ENCODE measurements at regions not wholly inside any gene's neighbourhood (a gene's known extent, or its start where the extent isn't known, plus 50 kb on each side); places are given as distances from the start of the nearest gene placed in this dataset.
A peak's percentile ranks its signal among the peaks of the same experiment; 100 is the strongest.
"Not testable (repeated sequence)": the region's sequence is repeated elsewhere in the genome, so short reads cannot be mapped to it uniquely, and the experiment has no call there.

GRCh38 chr17:71516149-71516548 is 604.7 kb upstream of the SOX9 start:
- peak; percentile 79 for DNase-seq

GRCh38 chr17:71519285-71519684 is 601.5 kb upstream of the SOX9 start:
- DNase-seq, result no peak

GRCh38 chr17:71521724-71522123 is 599.1 kb upstream of the SOX9 start:
- DNase-seq, result no peak

- no peak for DNase-seq
These were observed 598.4 kb upstream of the SOX9 start for GRCh38 chr17:71522383-71522782.

GRCh38 chr17:71527311-71527710 is 593.5 kb upstream of the SOX9 start:
- DNase-seq, result no peak

- no peak for DNase-seq
These were observed 592.6 kb upstream of the SOX9 start for GRCh38 chr17:71528210-71528609.

DNA sequence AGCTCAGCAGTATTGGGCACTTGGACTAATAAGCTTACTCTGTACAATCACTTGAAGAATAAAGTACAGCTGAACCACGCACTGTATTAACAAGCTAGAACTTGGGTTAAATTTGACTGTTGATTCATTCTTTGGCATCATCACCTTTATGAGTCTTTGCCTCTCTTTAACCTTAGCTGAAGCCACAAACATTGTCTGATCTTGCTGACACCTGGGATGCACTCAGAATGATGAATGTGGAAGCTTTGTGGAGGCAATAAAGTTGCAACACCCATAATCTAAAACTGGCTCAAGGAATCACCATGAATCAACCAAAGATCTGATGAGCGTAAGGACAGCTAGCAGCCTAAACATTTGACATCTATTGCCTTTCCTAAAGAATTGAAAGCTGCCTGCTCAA is 590.6 kb upstream of the SOX9 start:
- no peak for DNase-seq

DNA sequence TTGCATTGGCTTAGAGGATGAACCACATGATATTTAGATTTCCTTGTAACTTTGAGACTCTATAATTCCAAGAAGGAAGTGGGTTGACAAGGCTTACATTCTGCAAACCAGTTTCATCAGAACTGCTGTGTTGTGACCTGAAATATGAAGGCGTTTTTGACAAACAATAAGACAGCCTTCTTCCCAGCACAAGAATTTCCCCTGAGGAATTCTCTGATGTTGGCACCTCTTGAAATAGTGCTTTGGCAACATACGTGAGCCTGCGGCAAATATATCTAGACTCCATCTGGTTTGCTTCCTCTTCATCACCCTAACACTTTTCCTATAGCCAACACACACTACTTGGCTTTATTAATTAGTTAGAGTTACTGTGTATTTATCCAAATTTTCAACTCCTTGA is 585.5 kb upstream of the SOX9 start:
- DNase-seq, result no peak

- no peak for DNase-seq
These were observed 574.4 kb upstream of the SOX9 start for GRCh38 chr17:71546419-71546818.

- no peak for DNase-seq
These were observed 572.9 kb upstream of the SOX9 start for GRCh38 chr17:71547904-71548303.

DNA sequence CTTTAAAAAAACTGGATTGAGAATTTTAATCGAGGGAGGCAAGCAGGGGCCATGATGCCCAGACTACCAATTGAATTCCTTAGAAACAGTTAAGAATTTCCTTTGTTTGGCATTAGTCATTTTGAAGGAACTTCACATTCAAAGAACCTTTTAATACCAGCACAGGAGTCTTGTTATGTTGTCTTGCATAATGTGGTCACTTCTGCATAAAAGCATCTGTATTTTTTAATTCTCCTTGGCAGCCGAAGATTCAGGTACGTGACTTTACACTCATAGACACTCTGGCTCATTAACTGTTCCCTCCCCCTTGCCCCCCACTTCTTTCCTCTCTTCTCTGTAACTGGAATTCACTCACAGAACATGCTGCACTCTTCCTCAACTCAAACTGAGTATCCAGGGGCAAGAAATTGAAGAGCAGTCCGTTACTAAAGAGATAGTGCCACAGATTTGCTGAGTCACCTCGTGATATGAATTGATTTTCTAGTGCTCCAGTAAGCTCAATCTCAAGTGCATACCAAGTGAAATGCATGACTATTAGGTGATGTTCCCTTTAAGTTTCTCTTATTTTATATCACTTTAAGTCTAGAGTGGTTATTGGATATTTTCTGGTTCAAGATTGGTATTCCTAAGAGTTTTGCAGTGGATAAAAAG is 572.2 kb upstream of the SOX9 start:
- no peak for DNase-seq

DNA sequence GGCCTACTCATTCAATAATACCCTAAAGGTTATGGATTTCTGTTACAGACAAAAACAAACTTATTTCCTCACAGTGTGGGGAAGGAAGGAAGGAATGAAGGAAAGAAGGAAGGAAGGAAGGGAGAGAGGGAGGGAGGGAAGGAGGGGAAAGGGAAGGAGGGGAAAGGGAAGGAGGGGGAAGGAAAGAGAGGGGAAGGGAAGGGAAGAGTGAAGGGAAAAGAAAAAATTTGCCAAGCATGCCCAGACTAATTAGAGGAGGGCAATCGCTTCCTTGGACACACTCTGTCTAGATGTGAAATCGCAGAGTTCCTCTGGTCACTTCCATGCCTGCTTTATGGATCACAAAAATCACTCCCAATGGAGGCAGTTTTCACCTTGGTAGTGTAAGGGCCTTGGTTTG is 570.1 kb upstream of the SOX9 start:
- DNase-seq, result no peak

DNA sequence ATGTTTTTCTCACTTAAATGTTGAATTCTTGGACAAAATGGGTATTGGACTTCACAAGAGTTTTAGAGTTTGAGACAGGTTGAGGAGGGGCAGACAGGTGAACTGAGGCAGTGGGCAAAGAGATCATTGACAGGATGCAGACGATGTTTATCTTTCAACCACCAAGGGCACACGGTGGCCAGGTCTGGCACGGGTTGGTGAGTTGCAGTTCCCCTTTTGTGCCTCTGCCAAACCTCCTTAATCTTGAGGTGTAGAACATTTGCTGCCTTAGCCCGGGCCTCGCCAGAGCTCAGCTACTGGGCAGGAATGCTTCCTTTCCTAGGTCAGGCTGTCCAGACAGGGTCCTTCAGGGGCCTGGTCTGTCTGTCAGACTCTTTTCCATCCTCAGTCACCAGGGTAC is 567.4 kb upstream of the SOX9 start:
- DNase-seq, result no peak

GRCh38 chr17:71558901-71559300 is 561.9 kb upstream of the SOX9 start:
- no peak for DNase-seq

- no peak for DNase-seq
These were observed 548.5 kb upstream of the SOX9 start for GRCh38 chr17:71572343-71572742.

DNA sequence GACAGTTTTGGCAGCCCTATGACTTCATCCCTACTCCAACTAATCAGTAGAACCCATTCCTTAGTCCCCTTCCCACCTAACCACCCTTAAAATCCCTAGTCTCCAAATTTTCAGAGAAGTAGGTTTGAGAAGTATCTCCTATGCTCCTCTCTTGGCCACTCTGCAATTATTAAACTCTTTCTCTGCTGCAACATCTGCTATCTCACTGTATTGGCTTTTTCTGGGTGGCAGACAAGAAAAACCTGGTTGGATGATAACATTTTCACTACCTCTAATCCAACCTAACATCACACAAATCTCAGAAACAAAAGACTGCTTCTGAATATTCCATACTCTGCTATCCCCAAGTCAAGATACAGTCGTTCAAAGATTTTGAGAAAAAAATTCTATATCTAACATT is 542.4 kb upstream of the SOX9 start:
- no peak for DNase-seq

DNA sequence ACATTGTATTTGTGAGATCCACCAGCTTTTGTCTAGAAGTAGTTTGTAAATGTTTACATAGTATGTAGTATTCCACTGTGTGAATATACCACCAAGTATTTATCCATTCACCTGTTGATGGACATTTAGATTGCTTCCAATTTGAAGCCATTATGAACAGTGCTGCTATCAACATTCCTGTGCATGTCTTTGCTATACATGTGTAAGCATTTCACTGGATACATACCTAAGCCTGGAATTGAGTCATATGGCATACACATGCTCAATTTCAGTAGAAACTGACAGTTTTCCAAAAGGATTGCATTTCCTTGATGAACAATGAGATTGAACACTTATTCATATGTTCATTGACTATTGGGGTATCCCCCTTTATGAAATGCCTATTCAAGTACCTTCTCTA is 540.6 kb upstream of the SOX9 start:
- peak; percentile 7 for DNase-seq

DNA sequence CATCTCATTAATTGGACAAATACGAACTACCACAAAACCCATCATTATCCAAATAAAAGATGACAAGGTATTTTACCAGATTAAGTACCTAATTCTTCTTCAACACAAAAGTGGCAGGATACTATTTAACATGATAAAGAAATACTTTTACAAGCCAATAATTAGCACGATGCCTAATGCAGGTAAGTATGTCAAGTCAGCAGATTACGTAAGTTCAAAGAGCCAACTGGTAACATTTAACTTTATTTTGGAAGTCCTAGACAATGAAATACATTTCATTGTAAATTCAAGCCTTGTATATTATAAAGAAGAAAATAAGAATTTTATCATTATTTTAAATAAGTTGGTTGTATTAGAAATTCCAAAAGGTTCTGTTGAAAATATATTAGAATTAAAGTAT is 535.3 kb upstream of the SOX9 start:
- DNase-seq, result no peak

- no peak for DNase-seq
These were observed 528.4 kb upstream of the SOX9 start for GRCh38 chr17:71592431-71592830.

DNA sequence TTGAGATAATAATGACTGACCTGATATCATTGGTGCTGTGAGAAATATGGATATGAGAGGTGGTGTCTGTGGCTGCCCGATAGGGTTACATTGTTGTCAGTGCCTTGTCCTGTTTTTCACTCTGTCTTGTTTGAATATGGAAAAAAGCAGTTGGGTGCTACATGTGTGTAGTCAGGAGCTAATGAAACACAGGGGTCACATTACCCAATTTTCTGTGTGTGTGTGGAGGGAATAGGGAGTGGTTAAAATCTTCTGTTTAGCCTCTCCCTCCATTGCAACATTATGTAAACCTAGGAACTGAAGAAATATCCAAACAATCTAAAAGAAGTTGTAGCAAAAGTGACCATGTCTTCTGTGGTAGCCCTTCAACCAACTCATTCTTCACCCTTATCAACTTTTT is 527.7 kb upstream of the SOX9 start:
- no peak for DNase-seq

GRCh38 chr17:71599583-71599982 is 521.2 kb upstream of the SOX9 start:
- not testable (repeated sequence) for DNase-seq

GRCh38 chr17:71600137-71600789 is 520.6 kb upstream of the SOX9 start:
- no peak for DNase-seq

DNA sequence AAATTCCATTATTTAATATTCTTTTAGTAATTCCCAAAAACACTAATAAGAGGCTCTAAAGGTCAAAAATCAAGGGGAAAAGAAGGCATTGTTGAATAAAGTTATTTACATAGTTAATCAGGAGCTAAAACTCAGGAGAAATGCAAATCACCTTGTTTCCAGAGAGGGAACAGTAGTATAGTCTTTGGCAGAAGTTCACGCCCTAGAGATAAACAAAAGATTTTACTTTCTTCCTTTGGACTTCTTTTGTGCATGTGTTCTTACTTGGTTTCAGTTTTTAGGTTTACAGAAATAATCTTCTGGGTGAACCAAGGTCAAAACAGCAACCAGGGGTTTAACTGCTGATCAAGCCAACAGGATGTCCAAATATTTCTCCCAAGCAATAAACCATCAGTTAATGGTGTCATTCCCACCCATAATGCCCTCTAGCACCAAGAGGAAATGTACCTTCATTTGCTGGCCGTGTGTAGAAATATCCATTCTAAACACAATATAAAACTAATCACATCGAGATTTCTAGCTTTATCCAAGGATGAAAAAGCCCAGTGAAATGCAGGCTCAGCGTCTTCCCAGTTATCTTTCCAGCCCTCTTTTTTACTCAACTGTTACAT is 518.8 kb upstream of the SOX9 start:
- no peak for DNase-seq

DNA sequence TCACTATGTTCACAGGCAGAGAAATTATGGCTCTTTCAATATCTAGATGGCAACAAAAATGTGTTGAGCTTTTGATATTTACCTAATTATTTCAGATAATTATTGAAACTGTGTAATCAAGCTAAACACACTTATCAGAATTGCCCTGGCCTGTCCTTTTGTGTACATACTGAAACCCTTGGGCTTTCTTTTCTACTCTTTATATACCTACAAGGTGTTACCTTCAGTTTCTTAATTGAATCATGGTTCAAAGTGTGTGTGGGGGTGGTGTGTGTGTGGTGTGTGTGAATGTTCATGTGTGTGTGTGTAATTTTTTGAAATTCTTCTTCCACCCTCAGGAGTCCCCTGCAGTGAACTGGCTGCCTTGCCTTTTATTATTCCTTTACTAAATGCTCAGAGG is 506.8 kb upstream of the SOX9 start:
- DNase-seq, result peak; percentile 96

GRCh38 chr17:71615820-71616219 is 505.0 kb upstream of the SOX9 start:
- DNase-seq, result no peak
